Heart right ventricle (tissue), 16 donors: ENCODE measurements at regions not wholly inside any gene's neighbourhood (a gene's known extent, or its start where the extent isn't known, plus 50 kb on each side); places are given as distances from the start of the nearest gene placed in this dataset.

ENCODE experiments used
- ATAC-seq, 8 donors: fragments of 200-7000 bp; cut with Tn5 transposase; one replicate each; pipeline ENCODE4 v1.9.1; 2020; ENCODE audit warnings: mild to moderate bottlenecking in 8 of 8, moderate library complexity in 8 of 8, moderate number of reproducible peaks in 1 of 8
- DNase-seq, 2 donors: peaks; one replicate each; pipeline ENCODE4 v3.0.0-alpha.2; 2020
- H3K27ac ChIP-seq, 10 donors: fragments of 200-600 bp; sonication (generic) in 2 of 10; one replicate each; pipeline versions ENCODE4 v1.5.0 to v1.8.0; 2020 to 2022; ENCODE audit warnings: mild to moderate bottlenecking in 3 of 10
- H3K27me3 ChIP-seq, 7 donors: fragments of 200-600 bp; one replicate each; pipeline ENCODE4 v1.8.0; 2021 to 2022; ENCODE audit warnings: mild to moderate bottlenecking in 2 of 7
- H3K36me3 ChIP-seq, 9 donors: fragments of 200-600 bp; sonication (generic) in 1 of 9; one replicate each; pipeline versions ENCODE4 v1.5.0 to v1.8.0; 2020 to 2022; ENCODE audit warnings: mild to moderate bottlenecking in 2 of 9
- H3K4me1 ChIP-seq, 9 donors: fragments of 200-600 bp; sonication (generic) in 1 of 9; one replicate each; pipeline versions ENCODE4 v1.5.0 to v1.8.0; 2020 to 2022; ENCODE audit warnings: mild to moderate bottlenecking in 4 of 9
- H3K4me3 ChIP-seq, 10 donors: fragments of 200-600 bp; sonication (generic) in 2 of 10; one replicate each; pipeline versions ENCODE4 v1.5.0 to v1.8.0; 2020 to 2022; ENCODE audit warnings: mild to moderate bottlenecking in 7 of 10, moderate library complexity in 2 of 10
- H3K9me3 ChIP-seq, 11 donors: fragments of 200-600 bp in 10 of 11; sonication (generic) in 2 of 11; one replicate each; pipeline versions ENCODE4 v1.5.0 to v1.8.0; 2013 to 2022; ENCODE audit warnings: mild to moderate bottlenecking in 2 of 11, control low read depth in 1 of 11, moderate library complexity in 1 of 11
- CTCF ChIP-seq, 9 donors: fragments of 200-600 bp; sonication (generic) in 2 of 9; IDR thresholded peaks; one replicate each; pipeline versions ENCODE4 v1.5.0 to v1.8.0; 2021 to 2022; ENCODE audit warnings: antibody characterized with exemption in 9 of 9, mild to moderate bottlenecking in 5 of 9, moderate library complexity in 1 of 9
- WGBS, 2 donors: extraction: QIAGEN DNeasy Blood & Tissue Kit; methylation state at CpG; one replicate each; pipeline ENCODE4 v1.1.7; 2013; ENCODE audit warnings: inconsistent platforms in 1 of 2; 5-methylcytosine and 5-hydroxymethylcytosine counted together
- intact Hi-C, 10 donors: fragments of 100-400 bp; cut with DNase I; formaldehyde crosslinking; loops; one replicate each; pipeline versions ENCODE4 v1.11.1 to v1.14.2; 2022
- donor health status: Arrhythmogenic right ventricular cardiomyopathy.
- donor health status: ischemic (EF 13 %, LVEDD 7.1; RV severe dilation, severe dysfunction).
- donor health status: healthy with polysubstance abuse.
- donor health status: DM: no; HTN: yes; CAD: no.
- donor health status: DM: no; HTN: no; CAD: no.
- donor health status: ischemic (EF 25% LVEDD 6.9; RV normal size, moderate dysfunction).
- donor health status: ischemic (EF 25% LVEDD 5.7; RV mildly dilated, moderate dysfunction).
- donor health status: healthy.
- donor health status: DM: yes; HTN: yes; CAD: no.
- donor health status: Ischemic cardiomyopathy.
- donor health status: ischemic (EF 35%, LVEDD 5.7; RV mildly dilated, moderate dysfunction).
- donor health status: nonischemic (EF 11% LVEDD 7.7; RV severe dilation, severe dysfunction).
- donor health status: DM: yes; HTN: yes; CAD: no.
- donor health status: PGD.
- donor health status: ischemic (EF 29% LVEDD 5.4; RV normal size, mild dysfunction).
- donor health status: nonischemic (EF 23%, LVEDD 6.1; RV moderate dilation, normal function).

- no peak for TF ChIP-seq CTCF (IDR thresholded peaks at IDR 0.05)
- no peak for DNase-seq
- WGBS, 2 donors = 84 to 85% methylated on average over 1 of the region's 1 CpG
These were observed 89.3 kb downstream of the FSCB start for GRCh38 chr14:44417809-44418208.

GRCh38 chr14:44414646-44415045 is 92.4 kb downstream of the FSCB start:
- ATAC-seq (no peak), DNase-seq (no peak)
- Histone ChIP-seq H3K27me3 (no peaks in the 10 kb centered on the region), H3K9me3 (peaks cover 0 to 22% (median 0%) of the 10 kb centered on the region in 11 donors), H3K36me3 (no peaks in the 10 kb centered on the region), H3K4me1 (no peaks in the 10 kb centered on the region), H3K27ac (no peak overlapping the region), H3K4me3 (no peak overlapping the region)
- WGBS, 2 donors = 56 to 70% methylated on average over 1 of the region's 1 CpG
- intact Hi-C loops = no loop called here
- no peak for TF ChIP-seq CTCF (IDR thresholded peaks at IDR 0.05)

More at GRCh38 chr14:44417809-44418208, 89.3 kb downstream of the FSCB start:
- H3K4me1 ChIP-seq = no peaks in the 10 kb centered on the region
- H3K4me3 ChIP-seq = no peak overlapping the region
- H3K27ac ChIP-seq = no peak overlapping the region
- intact Hi-C loops = no loop called here
- peaks cover 0 to 22% (median 0%) of the 10 kb centered on the region in 11 donors for H3K9me3 ChIP-seq
- H3K36me3 ChIP-seq = no peaks in the 10 kb centered on the region
- H3K27me3 ChIP-seq = no peaks in the 10 kb centered on the region
- no peak for ATAC-seq

- no peaks in the 10 kb centered on the region for H3K4me1 ChIP-seq
- 74 to 78% methylated on average over 1 of the region's 1 CpG for WGBS, 2 donors
- no peak for TF ChIP-seq CTCF (IDR thresholded peaks at IDR 0.05)
- DNase-seq (no peak), ATAC-seq (no peak)
- H3K9me3 ChIP-seq = peaks cover 0 to 18% (median 0%) of the 10 kb centered on the region in 11 donors
- no peak overlapping the region for H3K27ac ChIP-seq
- no peaks in the 10 kb centered on the region for H3K27me3 ChIP-seq
- no peak overlapping the region for H3K4me3 ChIP-seq
- intact Hi-C loops = no loop called here
- no peaks in the 10 kb centered on the region for H3K36me3 ChIP-seq
These were observed 94.1 kb downstream of the FSCB start for GRCh38 chr14:44412858-44413569.

- Histone ChIP-seq H3K27ac (no peak overlapping the region), H3K4me1 (peaks cover 0 to 5% (median 0%) of the 10 kb centered on the region in 9 donors), H3K36me3 (no peaks in the 10 kb centered on the region), H3K4me3 (no peak overlapping the region), H3K9me3 (no peaks in the 10 kb centered on the region), H3K27me3 (no peaks in the 10 kb centered on the region)
- no peak for TF ChIP-seq CTCF (IDR thresholded peaks at IDR 0.05)
- 52 to 64% methylated on average over 5 of the region's 5 CpGs for WGBS, 2 donors
- ATAC-seq = no peak
- DNase-seq = no peak
- intact Hi-C loops = no loop called here
These were observed 102.0 kb downstream of the FSCB start for GRCh38 chr14:44405011-44405486.
